EL (cell line): ENCODE measurements at regions not wholly inside any gene's neighbourhood (a gene's known extent, or its start where the extent isn't known, plus 50 kb on each side); places are given as distances from the start of the nearest gene placed in this dataset.
"Not testable (repeated sequence)": the region's sequence is repeated elsewhere in the genome, so short reads cannot be mapped to it uniquely, and the experiment has no call there.

Source experiments
- DNase-seq: peaks from one replicate; pipeline ENCODE4 v3.0.0-alpha.2; 2016

- DNase-seq = no peak
Observed at GRCh38 chr12:124131659-124132058, 158.6 kb downstream of the ZNF664 start.

- no peak for DNase-seq
Observed at GRCh38 chr12:124132530-124132929, 159.5 kb downstream of the ZNF664 start.

GRCh38 chr12:124136796-124137195 lies 158.1 kb upstream of the RFLNA start:
- DNase-seq = no peak

- DNase-seq = no peak
Observed at GRCh38 chr12:124140944-124141486, 153.9 kb upstream of the RFLNA start.

GRCh38 chr12:124141611-124142010 lies 153.3 kb upstream of the RFLNA start:
- DNase-seq = not testable (repeated sequence)

- no peak for DNase-seq
Observed at GRCh38 chr12:124142395-124143035, 152.4 kb upstream of the RFLNA start.

- DNase-seq = no peak
Observed at GRCh38 chr12:124143726-124144125, 151.2 kb upstream of the RFLNA start.

- DNase-seq = no peak
Observed at GRCh38 chr12:124144531-124145194, 150.2 kb upstream of the RFLNA start.

GRCh38 chr12:124147027-124147426 lies 147.9 kb upstream of the RFLNA start:
- no peak for DNase-seq

GRCh38 chr12:124147575-124147974 lies 147.3 kb upstream of the RFLNA start:
- DNase-seq = no peak

- no peak for DNase-seq
Observed at GRCh38 chr12:124148481-124149273, 146.2 kb upstream of the RFLNA start.

GRCh38 chr12:124149287-124149686 lies 145.6 kb upstream of the RFLNA start:
- DNase-seq = no peak

- DNase-seq = no peak
Observed at GRCh38 chr12:124150168-124150567, 144.7 kb upstream of the RFLNA start.

GRCh38 chr12:124151583-124151982 lies 143.3 kb upstream of the RFLNA start:
- DNase-seq = no peak

- DNase-seq = no peak
Observed at GRCh38 chr12:124152731-124153130, 142.2 kb upstream of the RFLNA start.

GRCh38 chr12:124153392-124153791 lies 141.5 kb upstream of the RFLNA start:
- no peak for DNase-seq

- DNase-seq = no peak
Observed at GRCh38 chr12:124157406-124157805, 137.5 kb upstream of the RFLNA start.

GRCh38 chr12:124159655-124160054 lies 135.2 kb upstream of the RFLNA start:
- no peak for DNase-seq

GRCh38 chr12:124160097-124160756 lies 134.7 kb upstream of the RFLNA start:
- DNase-seq = no peak

GRCh38 chr12:124161402-124161801 lies 133.5 kb upstream of the RFLNA start:
- not testable (repeated sequence) for DNase-seq

GRCh38 chr12:124162151-124163110 lies 132.5 kb upstream of the RFLNA start:
- no peak for DNase-seq

- DNase-seq = no peak
Observed at GRCh38 chr12:124165695-124166094, 129.2 kb upstream of the RFLNA start.
